Esophagus muscularis mucosa (tissue), 4 donors: ENCODE measurements at regions not wholly inside any gene's neighbourhood (a gene's known extent, or its start where the extent isn't known, plus 50 kb on each side); places are given as distances from the start of the nearest gene placed in this dataset.
A peak's percentile ranks its signal among the peaks of the same experiment; 100 is the strongest.

Source experiments
- DNase-seq: peaks from one replicate; pipeline ENCODE4 v3.0.0-alpha.2; 2017; ENCODE audit errors: extremely low spot score
- H3K27ac ChIP-seq, 4 donors: fragments of 200-600 bp; sonication (generic); replicated peaks in 1 of 4; 1 replicate in 3 of 4; 2 replicates in 1 of 4; pipeline ENCODE4 v1.5.1; 2016 to 2019; ENCODE audit warnings: mild to moderate bottlenecking in 1 of 4
- H3K27me3 ChIP-seq, 4 donors: fragments of 200-600 bp; sonication (generic); one replicate each; pipeline versions ENCODE4 v1.5.1 to v1.6.0; 2016 to 2019
- H3K36me3 ChIP-seq, 4 donors: fragments of 200-600 bp; sonication (generic); one replicate each; pipeline ENCODE4 v1.5.1; 2016 to 2019
- H3K4me1 ChIP-seq, 4 donors: fragments of 200-600 bp; sonication (generic); one replicate each; pipeline ENCODE4 v1.5.1; 2016 to 2019
- H3K4me3 ChIP-seq, 4 donors: fragments of 200-600 bp; sonication (generic); 1 replicate in 2 of 4; 2 replicates in 2 of 4; pipeline ENCODE4 v1.5.1; 2016 to 2019; ENCODE audit warnings: mild to moderate bottlenecking in 4 of 4, moderate library complexity in 1 of 4
- H3K9me3 ChIP-seq, 4 donors: fragments of 200-600 bp; sonication (generic); 1 replicate in 3 of 4; 2 replicates in 1 of 4; pipeline ENCODE4 v1.5.1; 2016 to 2019
- EP300 ChIP-seq: sonication (generic); formaldehyde crosslinking; IDR thresholded peaks from one replicate; pipeline ENCODE4 v1.6.1; 2017; ENCODE audit warnings: antibody characterized with exemption
- POLR2A ChIP-seq: fragments of 450-650 bp; IDR thresholded peaks from one replicate; pipeline ENCODE4 v1.6.1; 2017; ENCODE audit warnings: antibody characterized with exemption, moderate library complexity, mild to moderate bottlenecking, low read depth
- POLR2AphosphoS5 ChIP-seq, 2 donors: sonication (generic); formaldehyde crosslinking; IDR thresholded peaks; one replicate each; pipeline ENCODE4 v1.6.1; 2017; ENCODE audit warnings: antibody characterized with exemption in 2 of 2
- WGBS: methylation state at CpG from one replicate; pipeline ENCODE4 v1.1.5; 2018; 5-methylcytosine and 5-hydroxymethylcytosine counted together
- intact Hi-C: fragments of 100-400 bp; cut with DNase I; formaldehyde crosslinking; loops from one replicate; pipeline ENCODE4 v1.15.1; 2023
- TF ChIP-seq, protein P1 (sequence below), 3 experiments: fragments of 200-600 bp in 2 of 3; fragments of 450-650 bp in 1 of 3; sonication (generic) in 2 of 3; IDR thresholded peaks; one replicate each; pipeline ENCODE4 v1.5.1; 2017 to 2019; ENCODE audit warnings: antibody characterized with exemption in 3 of 3, mild to moderate bottlenecking in 2 of 3, moderate library complexity in 1 of 3

DNA sequence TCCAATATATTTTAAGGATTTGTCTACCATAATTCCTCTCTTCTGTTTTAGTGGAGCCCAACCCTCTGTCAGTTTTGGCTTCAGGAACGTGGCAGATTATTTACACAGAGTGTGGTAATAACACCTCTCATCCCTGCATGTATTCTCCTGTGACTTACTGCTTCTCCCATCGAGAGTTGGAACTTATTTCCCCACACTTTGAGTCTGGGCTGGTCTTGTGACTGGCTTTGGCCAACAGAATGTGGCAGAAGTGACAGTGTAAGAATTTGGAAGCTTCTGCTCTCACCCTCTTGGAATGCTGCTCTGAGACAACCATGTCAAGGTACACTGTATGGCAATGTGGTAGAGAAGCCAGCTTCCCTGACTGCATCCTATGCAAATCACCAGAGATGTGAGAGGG lies 407.7 kb downstream of the EPM2A start:
- Histone ChIP-seq H3K27ac (no peak overlapping the region), H3K4me1 (peaks cover 7 to 54% (median 32%) of the 10 kb centered on the region in 4 donors), H3K27me3 (no peaks in the 10 kb centered on the region), H3K4me3 (no peak overlapping the region), H3K36me3 (no peaks in the 10 kb centered on the region), H3K9me3 (no peaks in the 10 kb centered on the region)
- WGBS = 42% methylated on average over 2 of the region's 2 CpGs
- TF ChIP-seq, protein P1, sequence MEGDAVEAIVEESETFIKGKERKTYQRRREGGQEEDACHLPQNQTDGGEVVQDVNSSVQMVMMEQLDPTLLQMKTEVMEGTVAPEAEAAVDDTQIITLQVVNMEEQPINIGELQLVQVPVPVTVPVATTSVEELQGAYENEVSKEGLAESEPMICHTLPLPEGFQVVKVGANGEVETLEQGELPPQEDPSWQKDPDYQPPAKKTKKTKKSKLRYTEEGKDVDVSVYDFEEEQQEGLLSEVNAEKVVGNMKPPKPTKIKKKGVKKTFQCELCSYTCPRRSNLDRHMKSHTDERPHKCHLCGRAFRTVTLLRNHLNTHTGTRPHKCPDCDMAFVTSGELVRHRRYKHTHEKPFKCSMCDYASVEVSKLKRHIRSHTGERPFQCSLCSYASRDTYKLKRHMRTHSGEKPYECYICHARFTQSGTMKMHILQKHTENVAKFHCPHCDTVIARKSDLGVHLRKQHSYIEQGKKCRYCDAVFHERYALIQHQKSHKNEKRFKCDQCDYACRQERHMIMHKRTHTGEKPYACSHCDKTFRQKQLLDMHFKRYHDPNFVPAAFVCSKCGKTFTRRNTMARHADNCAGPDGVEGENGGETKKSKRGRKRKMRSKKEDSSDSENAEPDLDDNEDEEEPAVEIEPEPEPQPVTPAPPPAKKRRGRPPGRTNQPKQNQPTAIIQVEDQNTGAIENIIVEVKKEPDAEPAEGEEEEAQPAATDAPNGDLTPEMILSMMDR (IDR thresholded peaks at IDR 0.05) = no peak
- TF ChIP-seq POLR2AphosphoS5 (IDR thresholded peaks at IDR 0.05) (no peak), EP300 (no peak), POLR2A (no peak)
- intact Hi-C loops = no loop called here
- DNase-seq = no peak

DNA sequence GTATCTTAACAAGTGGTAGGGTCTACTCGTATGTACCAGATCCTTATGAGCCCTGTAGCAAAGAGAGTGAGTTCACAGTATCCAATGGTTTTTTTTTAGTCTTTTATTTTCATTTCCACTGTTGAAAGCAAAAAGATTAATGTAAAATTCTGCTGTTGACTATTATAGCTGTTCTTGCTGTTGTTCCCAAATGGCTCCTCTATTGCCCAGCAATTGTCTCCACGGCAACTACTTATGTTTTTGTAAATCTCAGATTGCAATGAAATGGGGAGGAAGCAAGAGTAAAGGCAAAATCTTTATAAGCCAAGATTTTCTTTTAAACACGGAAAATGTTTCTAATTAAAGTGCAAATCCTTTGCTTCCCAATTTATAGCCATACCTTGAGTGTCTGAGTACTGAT lies 406.1 kb downstream of the EPM2A start:
- TF ChIP-seq EP300 (no peak), POLR2AphosphoS5 (IDR thresholded peaks at IDR 0.05) (no peak), POLR2A (no peak)
- TF ChIP-seq, protein P1 (IDR thresholded peaks at IDR 0.05) = no peak
- peak overlapping the region in 3 of 4 donors; percentile 43 to 47 (median 46) for H3K27ac ChIP-seq
- intact Hi-C loops = no loop called here
- H3K36me3 ChIP-seq = no peaks in the 10 kb centered on the region
- H3K4me1 ChIP-seq = peaks cover under 1 to 47% (median 25%) of the 10 kb centered on the region in 4 donors
- no peak for DNase-seq
- H3K27me3 ChIP-seq = no peaks in the 10 kb centered on the region
- 21% methylated on average over 3 of the region's 3 CpGs for WGBS
- H3K4me3 ChIP-seq = no peak overlapping the region
- no peaks in the 10 kb centered on the region for H3K9me3 ChIP-seq

DNA sequence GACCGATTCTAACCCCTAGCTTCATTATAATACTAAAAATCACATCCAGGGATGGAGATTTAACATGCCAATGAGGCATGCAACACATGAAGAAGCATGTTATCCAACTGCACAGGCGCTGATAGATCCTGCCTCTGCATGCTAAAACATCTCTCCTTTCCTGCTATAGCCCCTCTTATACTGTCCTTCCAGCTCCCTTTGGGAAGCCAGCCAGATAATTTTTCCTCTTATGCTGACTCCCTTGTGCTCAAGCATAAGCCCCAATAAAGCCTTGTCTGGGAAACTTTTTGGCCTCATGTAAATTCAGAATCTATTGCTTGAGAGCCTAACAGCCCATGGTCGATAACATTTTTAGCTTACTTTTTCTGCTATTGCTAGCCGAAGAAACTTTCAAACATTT lies 404.3 kb downstream of the EPM2A start:
- Histone ChIP-seq H3K4me1 (peaks cover 0 to 39% (median 21%) of the 10 kb centered on the region in 4 donors), H3K9me3 (no peaks in the 10 kb centered on the region), H3K27me3 (no peaks in the 10 kb centered on the region), H3K27ac (no peak overlapping the region), H3K4me3 (no peak overlapping the region), H3K36me3 (no peaks in the 10 kb centered on the region)
- intact Hi-C loops = no loop called here
- WGBS = 84% methylated on average over 4 of the region's 4 CpGs
- no peak for DNase-seq
- TF ChIP-seq, protein P1 (IDR thresholded peaks at IDR 0.05) = no peak
- TF ChIP-seq POLR2A (no peak), EP300 (no peak), POLR2AphosphoS5 (IDR thresholded peaks at IDR 0.05) (no peak)

DNA sequence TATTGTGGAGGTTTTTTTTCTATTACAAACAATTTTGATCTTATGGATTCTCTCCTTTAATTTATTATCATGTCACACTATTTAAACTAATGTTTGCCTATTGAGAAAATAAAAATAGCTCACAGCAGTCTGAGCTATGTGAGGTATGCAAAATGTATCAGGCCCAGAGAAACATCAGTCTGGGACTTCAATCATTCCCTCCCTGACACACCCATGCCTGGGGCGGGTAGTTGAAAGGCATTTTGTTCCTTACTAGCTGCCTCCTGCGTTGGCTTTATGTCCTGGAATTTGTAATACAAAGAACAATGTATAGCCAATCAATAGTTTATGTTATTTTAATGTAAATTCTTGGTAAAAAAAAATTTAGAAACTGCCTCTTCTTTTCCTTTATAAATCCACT lies 403.3 kb downstream of the EPM2A start:
- Histone ChIP-seq H3K9me3 (no peaks in the 10 kb centered on the region), H3K4me3 (no peak overlapping the region), H3K27me3 (no peaks in the 10 kb centered on the region), H3K27ac (no peak overlapping the region), H3K36me3 (no peaks in the 10 kb centered on the region), H3K4me1 (peaks cover 0 to 39% (median 21%) of the 10 kb centered on the region in 4 donors)
- 63% methylated on average over 2 of the region's 2 CpGs for WGBS
- DNase-seq = no peak
- no peak for TF ChIP-seq POLR2A
- no peak for TF ChIP-seq POLR2AphosphoS5 (IDR thresholded peaks at IDR 0.05)
- intact Hi-C loops = no loop called here

DNA sequence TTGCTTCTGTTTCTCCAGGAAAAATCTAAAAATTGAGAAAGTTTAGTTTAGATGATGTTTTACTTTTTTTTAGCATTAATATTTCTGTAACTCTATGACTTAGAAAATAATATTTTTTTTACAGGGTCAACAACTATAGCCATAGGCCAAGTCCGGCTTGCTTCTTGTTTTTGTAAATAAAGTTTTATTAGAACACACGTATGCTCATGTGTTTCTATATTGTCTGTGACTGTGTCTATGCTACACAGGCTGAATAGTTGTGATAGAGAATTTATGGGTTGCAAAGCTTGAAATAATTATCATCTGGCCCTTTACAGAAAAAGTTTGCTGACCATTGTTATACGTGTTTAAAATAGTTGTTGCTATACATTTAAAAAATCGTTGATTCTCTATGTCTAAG lies 399.2 kb downstream of the EPM2A start:
- H3K4me1 ChIP-seq = peaks cover 0 to 7% (median 0%) of the 10 kb centered on the region in 4 donors
- DNase-seq = no peak
- no peaks in the 10 kb centered on the region for H3K27me3 ChIP-seq
- no peak overlapping the region for H3K27ac ChIP-seq
- H3K4me3 ChIP-seq = no peak overlapping the region
- intact Hi-C loops = no loop called here
- no peaks in the 10 kb centered on the region for H3K36me3 ChIP-seq
- TF ChIP-seq, protein P1 (IDR thresholded peaks at IDR 0.05) = no peak
- no peak for TF ChIP-seq EP300
- no peak for TF ChIP-seq POLR2AphosphoS5 (IDR thresholded peaks at IDR 0.05)
- TF ChIP-seq POLR2A = no peak
- 96% methylated on average over 4 of the region's 4 CpGs for WGBS
- no peaks in the 10 kb centered on the region for H3K9me3 ChIP-seq
